ENCODE measurements at regions not wholly inside any gene's neighbourhood (a gene's known extent, or its start where the extent isn't known, plus 50 kb on each side); places are given as distances from the start of the nearest gene placed in this dataset.

DNA sequence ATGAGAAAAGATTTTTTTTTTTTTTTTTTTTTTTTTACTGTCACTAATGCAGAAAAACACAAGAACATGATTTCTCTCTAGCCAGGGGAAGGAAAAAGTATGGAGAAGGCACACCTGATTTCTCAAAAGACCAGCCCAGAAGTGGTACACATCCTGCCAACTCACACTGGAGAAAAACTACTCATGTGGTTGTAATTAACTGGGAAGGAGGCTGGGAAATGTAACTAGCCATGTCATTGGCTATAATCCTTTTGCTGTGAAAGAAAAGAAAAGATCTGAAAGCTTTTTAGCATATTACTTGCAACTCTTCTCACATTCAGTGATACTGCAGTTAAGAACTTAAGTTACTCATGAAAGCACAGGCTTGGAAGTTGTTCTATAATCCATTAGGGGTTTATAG, 195.9 kb upstream of the PMFBP1 start:
- H3K27ac ChIP-seq: no peak overlapping the region
- TF ChIP-seq POLR2A (IDR thresholded peaks at IDR 0.05) (no peak), POLR2AphosphoS5 (IDR thresholded peaks at IDR 0.05) (no peak), EP300 (IDR thresholded peaks at IDR 0.05) (no peak)
- TF ChIP-seq, protein P1, sequence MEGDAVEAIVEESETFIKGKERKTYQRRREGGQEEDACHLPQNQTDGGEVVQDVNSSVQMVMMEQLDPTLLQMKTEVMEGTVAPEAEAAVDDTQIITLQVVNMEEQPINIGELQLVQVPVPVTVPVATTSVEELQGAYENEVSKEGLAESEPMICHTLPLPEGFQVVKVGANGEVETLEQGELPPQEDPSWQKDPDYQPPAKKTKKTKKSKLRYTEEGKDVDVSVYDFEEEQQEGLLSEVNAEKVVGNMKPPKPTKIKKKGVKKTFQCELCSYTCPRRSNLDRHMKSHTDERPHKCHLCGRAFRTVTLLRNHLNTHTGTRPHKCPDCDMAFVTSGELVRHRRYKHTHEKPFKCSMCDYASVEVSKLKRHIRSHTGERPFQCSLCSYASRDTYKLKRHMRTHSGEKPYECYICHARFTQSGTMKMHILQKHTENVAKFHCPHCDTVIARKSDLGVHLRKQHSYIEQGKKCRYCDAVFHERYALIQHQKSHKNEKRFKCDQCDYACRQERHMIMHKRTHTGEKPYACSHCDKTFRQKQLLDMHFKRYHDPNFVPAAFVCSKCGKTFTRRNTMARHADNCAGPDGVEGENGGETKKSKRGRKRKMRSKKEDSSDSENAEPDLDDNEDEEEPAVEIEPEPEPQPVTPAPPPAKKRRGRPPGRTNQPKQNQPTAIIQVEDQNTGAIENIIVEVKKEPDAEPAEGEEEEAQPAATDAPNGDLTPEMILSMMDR (IDR thresholded peaks at IDR 0.05): no peak
- H3K36me3 ChIP-seq: no peaks in the 10 kb centered on the region
- peaks cover 0 to 3% (median 0%) of the 10 kb centered on the region in 4 donors for H3K9me3 ChIP-seq
- no peaks in the 10 kb centered on the region for H3K27me3 ChIP-seq
- no peak overlapping the region for H3K4me3 ChIP-seq
- ATAC-seq (ENCODE audit: low FRiP score in 2 of 2) (no peak), DNase-seq (no peak)
- H3K4me1 ChIP-seq: peaks cover 0 to 4% (median 0%) of the 10 kb centered on the region in 4 donors

DNA sequence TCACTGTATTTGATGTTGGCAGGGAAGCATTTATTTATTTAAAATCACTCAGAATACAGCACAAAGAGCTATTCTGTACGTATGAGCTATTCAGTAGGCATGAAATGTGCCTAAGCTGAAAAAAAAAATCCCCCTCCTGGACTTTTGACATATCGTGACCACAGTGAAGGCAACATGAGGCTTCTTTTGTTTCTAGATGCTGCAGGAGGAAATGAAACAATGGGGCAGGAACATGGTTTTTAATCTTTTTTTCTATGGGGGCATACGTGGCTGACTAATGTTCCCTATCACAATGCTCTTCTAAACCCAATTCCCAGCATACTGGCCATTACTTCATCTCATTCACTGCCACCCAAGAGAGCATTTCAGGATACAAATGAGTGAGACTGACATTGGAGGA, 191.0 kb upstream of the PMFBP1 start:
- TF ChIP-seq EP300 (IDR thresholded peaks at IDR 0.05) (no peak), POLR2A (IDR thresholded peaks at IDR 0.05) (no peak), POLR2AphosphoS5 (IDR thresholded peaks at IDR 0.05) (no peak)
- TF ChIP-seq, protein P1 (IDR thresholded peaks at IDR 0.05): no peak
- H3K9me3 ChIP-seq: peaks cover 0 to 3% (median 0%) of the 10 kb centered on the region in 4 donors
- H3K27me3 ChIP-seq: no peaks in the 10 kb centered on the region
- no peak overlapping the region for H3K4me3 ChIP-seq
- ATAC-seq (ENCODE audit: low FRiP score in 2 of 2): no peak
- H3K27ac ChIP-seq: no peak overlapping the region
- WGBS, 2 donors: 43 to 68% methylated on average over 3 of the region's 3 CpGs
- no peak for DNase-seq
- H3K4me1 ChIP-seq: no peaks in the 10 kb centered on the region
- H3K36me3 ChIP-seq: no peaks in the 10 kb centered on the region

DNA sequence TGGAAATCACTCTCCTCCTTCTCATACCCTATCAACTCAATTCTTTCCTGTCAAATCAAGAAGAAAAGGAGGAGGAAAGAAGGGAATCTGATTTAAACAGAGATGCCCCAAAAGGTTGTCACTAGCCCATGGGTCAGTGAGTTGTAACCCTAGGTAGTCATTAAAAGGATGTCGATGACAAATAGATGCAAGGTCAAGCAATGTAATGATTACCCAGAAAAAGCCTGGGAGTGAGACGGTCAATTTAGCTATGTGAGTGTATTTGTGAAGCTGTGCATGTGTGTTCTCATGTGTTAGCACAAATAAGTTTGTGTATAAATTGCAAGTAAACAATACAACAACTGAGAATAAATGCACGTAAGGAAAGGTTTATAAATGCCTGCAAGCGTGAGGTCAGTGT, 190.5 kb upstream of the PMFBP1 start:
- WGBS, 2 donors: 89 to 95% methylated on average over 4 of the region's 4 CpGs
- DNase-seq: no peak

DNA sequence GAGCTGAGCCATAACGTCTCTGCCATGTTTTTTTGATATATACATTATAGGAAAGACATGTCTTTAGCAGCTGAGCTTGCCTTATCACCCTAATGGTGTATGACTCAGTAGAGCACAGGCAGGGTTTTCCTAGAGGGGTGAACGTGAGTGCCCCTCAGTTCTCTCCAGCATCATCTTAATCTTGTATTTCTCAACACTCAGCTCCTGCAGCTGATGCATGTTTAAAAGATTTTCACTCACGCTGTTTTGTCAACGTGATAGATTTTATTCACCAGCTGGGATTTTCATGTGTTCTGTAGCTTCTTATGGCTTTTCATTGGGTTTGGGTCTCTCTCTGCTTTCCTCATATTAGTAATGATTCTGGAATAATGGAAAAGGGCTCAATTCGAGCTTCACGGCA, 186.0 kb upstream of the PMFBP1 start:
- Histone ChIP-seq H3K36me3 (no peaks in the 10 kb centered on the region), H3K4me1 (no peaks in the 10 kb centered on the region), H3K9me3 (no peaks in the 10 kb centered on the region), H3K27ac (no peak overlapping the region), H3K4me3 (no peak overlapping the region), H3K27me3 (no peaks in the 10 kb centered on the region)
- DNase-seq: no peak
- TF ChIP-seq POLR2AphosphoS5 (IDR thresholded peaks at IDR 0.05): no peak
- TF ChIP-seq, protein P1 (IDR thresholded peaks at IDR 0.05): no peak
- TF ChIP-seq EP300 (IDR thresholded peaks at IDR 0.05): no peak
- TF ChIP-seq POLR2A (IDR thresholded peaks at IDR 0.05): no peak
- 79% methylated on average over 6 of the region's 6 CpGs for WGBS, 2 donors
- no peak for ATAC-seq (ENCODE audit: low FRiP score in 2 of 2)

More for the DNA sequence above, 190.5 kb upstream of the PMFBP1 start:
- Histone ChIP-seq H3K27ac (no peak overlapping the region), H3K27me3 (no peaks in the 10 kb centered on the region), H3K9me3 (peaks cover 0 to 3% (median 0%) of the 10 kb centered on the region in 4 donors), H3K4me1 (no peaks in the 10 kb centered on the region), H3K36me3 (no peaks in the 10 kb centered on the region), H3K4me3 (no peak overlapping the region)
- no peak for ATAC-seq (ENCODE audit: low FRiP score in 2 of 2)
- TF ChIP-seq, protein P1 (IDR thresholded peaks at IDR 0.05): no peak
- TF ChIP-seq POLR2AphosphoS5 (IDR thresholded peaks at IDR 0.05) (no peak), POLR2A (IDR thresholded peaks at IDR 0.05) (no peak), EP300 (IDR thresholded peaks at IDR 0.05) (no peak)

DNA sequence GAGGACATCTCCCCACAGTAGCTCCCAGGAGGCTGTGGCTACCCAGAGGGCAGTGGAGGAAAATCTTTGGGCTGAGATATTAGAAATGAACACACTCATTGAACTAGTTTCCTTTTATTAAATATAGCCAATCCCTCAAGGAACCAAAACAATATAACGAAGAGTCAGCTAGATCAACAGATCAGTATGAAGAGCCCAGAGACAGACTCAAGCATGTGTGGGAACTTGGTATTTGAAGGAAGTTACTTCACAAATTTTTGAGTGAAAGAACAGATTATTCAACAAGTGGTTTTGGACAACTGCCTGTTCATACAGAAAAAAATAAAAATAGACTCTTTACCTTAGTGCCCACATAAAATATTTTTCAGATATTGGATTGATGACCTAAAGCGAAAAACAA, 183.6 kb upstream of the PMFBP1 start:
- Histone ChIP-seq H3K36me3 (no peaks in the 10 kb centered on the region), H3K4me1 (no peaks in the 10 kb centered on the region), H3K27me3 (no peaks in the 10 kb centered on the region), H3K27ac (no peak overlapping the region), H3K4me3 (no peak overlapping the region), H3K9me3 (no peaks in the 10 kb centered on the region)
- 71 to 83% methylated on average over 2 of the region's 2 CpGs for WGBS, 2 donors
- TF ChIP-seq POLR2AphosphoS5 (IDR thresholded peaks at IDR 0.05): no peak
- TF ChIP-seq EP300 (IDR thresholded peaks at IDR 0.05): no peak
- TF ChIP-seq POLR2A (IDR thresholded peaks at IDR 0.05): no peak
- TF ChIP-seq, protein P1 (IDR thresholded peaks at IDR 0.05): no peak
- DNase-seq (no peak), ATAC-seq (ENCODE audit: low FRiP score in 2 of 2) (no peak)

Measured in upper lobe of left lung (tissue), 6 donors.